Karpas-422 (cell line): ENCODE measurements at regions not wholly inside any gene's neighbourhood (a gene's known extent, or its start where the extent isn't known, plus 50 kb on each side); places are given as distances from the start of the nearest gene placed in this dataset.

Experiments used
- DNase-seq: peaks from one replicate; pipeline ENCODE4 v3.0.0-alpha.2; 2015
- H2AFZ ChIP-seq: fragments of 200-600 bp; sonication (generic); 2 replicates; pipeline ENCODE4 v1.6.1; 2014; ENCODE audit warnings: antibody characterized with exemption, low read length, mixed read lengths
- H3K27ac ChIP-seq: fragments of 200-600 bp; sonication (generic); 2 replicates; pipeline ENCODE4 v1.5.1; 2014; ENCODE audit warnings: mild to moderate bottlenecking, low read length, moderate library complexity
- H3K27me3 ChIP-seq: fragments of 200-600 bp; sonication (generic); 2 replicates; pipeline ENCODE4 v1.6.1; 2014; ENCODE audit warnings: low read length, mixed read lengths
- H3K36me3 ChIP-seq: fragments of 200-600 bp; sonication (generic); 2 replicates; pipeline ENCODE4 v1.6.1; 2014; ENCODE audit warnings: low read length, mixed read lengths; ENCODE audit not compliant: insufficient read depth
- H3K4me1 ChIP-seq: fragments of 200-600 bp; sonication (generic); 2 replicates; pipeline ENCODE4 v1.6.1; 2014; ENCODE audit warnings: mild to moderate bottlenecking, low read length, mixed read lengths
- H3K4me2 ChIP-seq: fragments of 200-600 bp; sonication (generic); 2 replicates; pipeline ENCODE4 v1.6.1; 2014; ENCODE audit warnings: low read length, low read depth, mild to moderate bottlenecking; ENCODE audit not compliant: poor library complexity, severe bottlenecking
- H3K4me3 ChIP-seq: fragments of 200-600 bp; sonication (generic); 2 replicates; pipeline ENCODE4 v1.5.1; 2014; ENCODE audit warnings: mild to moderate bottlenecking, antibody characterized with exemption, low read length, mixed read lengths
- H3K79me2 ChIP-seq: fragments of 200-600 bp; sonication (generic); 2 replicates; pipeline ENCODE4 v1.6.1; 2014; ENCODE audit warnings: mild to moderate bottlenecking, low read length, mixed read lengths
- H3K9ac ChIP-seq: fragments of 200-600 bp; sonication (generic); 2 replicates; pipeline ENCODE4 v1.6.0; 2014; ENCODE audit warnings: low read length
- H3K9me2 ChIP-seq: fragments of 200-600 bp; sonication (generic), shearing (Covaris generic); replicated peaks from 2 replicates; pipeline ENCODE4 v1.6.0; 2014; ENCODE audit warnings: mild to moderate bottlenecking, low read length, moderate library complexity; ENCODE audit not compliant: insufficient read depth
- H3K9me3 ChIP-seq: fragments of 300-700, 200-600 bp; sonication (generic); 2 replicates; pipeline ENCODE4 v1.6.1; 2014; ENCODE audit warnings: low read length, mixed read lengths
- H4K20me1 ChIP-seq: fragments of 200-600 bp; sonication (generic); 2 replicates; pipeline ENCODE4 v1.6.1; 2014; ENCODE audit warnings: mild to moderate bottlenecking, antibody characterized with exemption, low read length, low read depth; ENCODE audit not compliant: insufficient read depth

DNA sequence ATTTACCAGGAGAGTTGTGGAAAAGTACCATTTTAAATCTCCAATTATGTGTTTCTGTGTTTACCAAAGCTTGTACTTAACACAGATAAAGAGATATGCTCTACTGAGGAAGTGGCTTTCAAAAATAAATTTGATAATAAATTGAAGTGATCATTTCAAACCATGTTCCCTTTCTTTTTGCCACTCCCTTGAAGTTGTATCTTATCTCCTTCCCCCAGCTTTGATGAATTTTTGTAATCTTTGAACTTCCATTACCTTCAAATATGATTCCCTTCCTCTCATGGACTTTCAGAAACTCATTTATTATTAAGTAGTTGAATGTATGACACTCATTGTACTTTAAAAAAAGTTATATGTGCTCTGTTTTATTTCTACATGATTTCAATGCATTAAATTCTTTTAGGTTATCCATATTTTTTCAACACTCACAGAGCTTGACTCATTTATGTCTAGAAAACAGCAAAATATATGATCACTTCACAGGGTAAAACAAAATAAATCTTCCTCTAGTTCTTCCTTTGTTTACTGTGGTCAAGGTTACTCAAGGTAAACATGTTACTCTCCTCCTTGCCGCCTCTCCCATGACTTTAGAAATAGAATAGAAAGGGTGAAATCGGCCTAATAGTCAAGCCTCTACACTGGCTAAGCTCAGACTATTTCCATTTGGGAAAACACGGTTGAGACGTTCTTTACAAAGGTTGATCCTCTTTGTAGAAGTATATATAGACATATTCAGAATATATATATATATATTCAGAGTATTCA lies 251.2 kb upstream of the SPRY2 start:
- Histone ChIP-seq H3K79me2 (no peaks in the 10 kb centered on the region), H3K27me3 (no peaks in the 10 kb centered on the region), H3K4me2 (no peak overlapping the region), H3K9me3 (peaks cover 31% of the 10 kb centered on the region), H2AFZ (no peak overlapping the region), H3K9me2 (no peaks in the 10 kb centered on the region), H3K27ac (no peak overlapping the region), H3K9ac (no peak overlapping the region), H3K4me3 (no peak overlapping the region), H4K20me1 (no peaks in the 10 kb centered on the region), H3K36me3 (no peaks in the 10 kb centered on the region), H3K4me1 (no peaks in the 10 kb centered on the region)
- DNase-seq, result no peak

DNA sequence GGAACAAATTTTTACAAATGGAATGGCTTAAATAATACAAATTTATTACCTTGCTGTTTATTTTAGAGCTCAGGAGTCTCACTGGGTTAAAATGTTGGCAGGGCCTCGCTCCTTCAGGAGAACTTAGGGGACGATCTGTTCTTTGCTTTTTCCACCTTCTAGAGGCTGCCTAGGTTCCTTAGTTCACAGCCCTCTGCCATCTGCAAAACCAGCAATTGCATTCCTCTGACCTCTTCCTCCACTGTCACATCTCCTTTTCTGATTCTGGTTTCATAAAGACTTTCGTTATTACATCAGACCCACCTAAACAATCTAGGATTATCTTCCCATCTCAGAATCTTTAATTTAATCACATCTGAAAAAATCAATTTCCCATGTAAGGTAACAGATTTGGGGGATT lies 249.6 kb upstream of the SPRY2 start:
- no peaks in the 10 kb centered on the region for H3K27me3 ChIP-seq
- no peaks in the 10 kb centered on the region for H3K79me2 ChIP-seq
- no peak overlapping the region for H2AFZ ChIP-seq
- H3K4me1 ChIP-seq, result no peaks in the 10 kb centered on the region
- H4K20me1 ChIP-seq, result no peaks in the 10 kb centered on the region
- H3K9me3 ChIP-seq, result peaks cover 30% of the 10 kb centered on the region
- H3K4me3 ChIP-seq, result no peak overlapping the region
- no peaks in the 10 kb centered on the region for H3K9me2 ChIP-seq
- no peak for DNase-seq
- H3K27ac ChIP-seq, result no peak overlapping the region
- no peak overlapping the region for H3K9ac ChIP-seq
- H3K36me3 ChIP-seq, result no peaks in the 10 kb centered on the region
- H3K4me2 ChIP-seq, result no peak overlapping the region

- Histone ChIP-seq H4K20me1 (no peaks in the 10 kb centered on the region), H3K9me3 (peaks cover 34% of the 10 kb centered on the region), H2AFZ (no peak overlapping the region), H3K9me2 (no peaks in the 10 kb centered on the region), H3K4me1 (no peaks in the 10 kb centered on the region), H3K9ac (no peak overlapping the region), H3K36me3 (no peaks in the 10 kb centered on the region), H3K79me2 (no peaks in the 10 kb centered on the region), H3K4me3 (no peak overlapping the region), H3K27ac (no peak overlapping the region), H3K27me3 (no peaks in the 10 kb centered on the region), H3K4me2 (no peak overlapping the region)
- no peak for DNase-seq
Observed at GRCh38 chr13:80586356-80586755, 245.4 kb upstream of the SPRY2 start.

GRCh38 chr13:80585531-80585930 lies 244.6 kb upstream of the SPRY2 start:
- Histone ChIP-seq H3K4me3 (no peak overlapping the region), H3K9me2 (no peaks in the 10 kb centered on the region), H3K27ac (no peak overlapping the region), H4K20me1 (no peaks in the 10 kb centered on the region), H3K36me3 (no peaks in the 10 kb centered on the region), H3K27me3 (no peaks in the 10 kb centered on the region), H3K4me1 (no peaks in the 10 kb centered on the region), H2AFZ (no peak overlapping the region), H3K9ac (no peak overlapping the region), H3K9me3 (peaks cover 34% of the 10 kb centered on the region), H3K4me2 (no peak overlapping the region), H3K79me2 (no peaks in the 10 kb centered on the region)
- DNase-seq, result no peak

DNA sequence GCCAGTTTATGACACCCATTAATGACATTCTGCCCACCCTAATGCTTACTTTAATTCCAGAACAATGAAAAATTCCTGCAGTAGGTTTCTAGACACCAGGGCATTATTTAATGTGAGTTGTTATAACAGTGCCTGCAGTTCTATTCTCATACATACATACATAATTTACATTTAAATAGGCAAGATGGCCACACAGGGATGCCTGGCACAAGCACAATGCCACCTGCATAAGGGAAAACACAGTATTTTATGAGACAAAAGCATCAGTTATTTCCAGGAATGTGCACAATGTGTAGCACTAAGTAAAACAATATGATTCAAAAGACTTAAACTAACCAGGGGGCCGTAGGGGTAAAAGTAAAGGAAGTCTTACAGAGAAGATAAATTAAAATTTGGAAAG lies 243.9 kb upstream of the SPRY2 start:
- peaks cover 29% of the 10 kb centered on the region; the same call in 1 of the 2 replicates for H3K9me3 ChIP-seq
- no peaks in the 10 kb centered on the region for H3K79me2 ChIP-seq
- DNase-seq, result no peak
- H4K20me1 ChIP-seq, result no peaks in the 10 kb centered on the region
- H3K4me3 ChIP-seq, result no peak overlapping the region
- H2AFZ ChIP-seq, result no peak overlapping the region
- H3K27me3 ChIP-seq, result no peaks in the 10 kb centered on the region
- no peaks in the 10 kb centered on the region for H3K36me3 ChIP-seq
- no peak overlapping the region for H3K27ac ChIP-seq
- H3K4me1 ChIP-seq, result no peaks in the 10 kb centered on the region
- H3K9me2 ChIP-seq, result no peaks in the 10 kb centered on the region
- H3K4me2 ChIP-seq, result no peak overlapping the region
- no peak overlapping the region for H3K9ac ChIP-seq

DNA sequence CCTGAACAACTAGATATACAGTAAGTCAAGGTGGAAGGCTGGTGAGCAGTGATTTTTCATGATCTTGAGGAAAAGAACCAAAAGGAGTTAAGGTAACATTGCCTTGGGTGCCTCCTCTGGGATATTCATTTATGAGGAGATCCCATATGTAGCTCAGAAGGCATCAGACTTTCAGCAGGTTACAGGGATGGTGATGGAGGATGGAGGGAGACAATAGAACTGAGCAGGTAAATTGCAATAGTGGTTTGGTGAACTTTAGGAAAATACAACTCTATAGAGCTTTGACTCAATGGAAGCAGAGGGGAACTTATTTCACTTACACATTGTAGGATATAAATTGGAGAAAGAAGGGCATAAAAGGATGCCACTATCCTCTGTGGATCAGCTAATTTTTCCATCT lies 243.4 kb upstream of the SPRY2 start:
- DNase-seq, result no peak
- Histone ChIP-seq H3K4me1 (no peaks in the 10 kb centered on the region), H3K4me3 (no peak overlapping the region), H3K9me2 (no peaks in the 10 kb centered on the region), H4K20me1 (no peaks in the 10 kb centered on the region), H3K36me3 (no peaks in the 10 kb centered on the region), H3K4me2 (no peak overlapping the region), H3K79me2 (no peaks in the 10 kb centered on the region), H2AFZ (no peak overlapping the region), H3K27me3 (no peaks in the 10 kb centered on the region), H3K9ac (no peak overlapping the region), H3K9me3 (peaks cover 27% of the 10 kb centered on the region; the same call in 1 of the 2 replicates), H3K27ac (no peak overlapping the region)

DNA sequence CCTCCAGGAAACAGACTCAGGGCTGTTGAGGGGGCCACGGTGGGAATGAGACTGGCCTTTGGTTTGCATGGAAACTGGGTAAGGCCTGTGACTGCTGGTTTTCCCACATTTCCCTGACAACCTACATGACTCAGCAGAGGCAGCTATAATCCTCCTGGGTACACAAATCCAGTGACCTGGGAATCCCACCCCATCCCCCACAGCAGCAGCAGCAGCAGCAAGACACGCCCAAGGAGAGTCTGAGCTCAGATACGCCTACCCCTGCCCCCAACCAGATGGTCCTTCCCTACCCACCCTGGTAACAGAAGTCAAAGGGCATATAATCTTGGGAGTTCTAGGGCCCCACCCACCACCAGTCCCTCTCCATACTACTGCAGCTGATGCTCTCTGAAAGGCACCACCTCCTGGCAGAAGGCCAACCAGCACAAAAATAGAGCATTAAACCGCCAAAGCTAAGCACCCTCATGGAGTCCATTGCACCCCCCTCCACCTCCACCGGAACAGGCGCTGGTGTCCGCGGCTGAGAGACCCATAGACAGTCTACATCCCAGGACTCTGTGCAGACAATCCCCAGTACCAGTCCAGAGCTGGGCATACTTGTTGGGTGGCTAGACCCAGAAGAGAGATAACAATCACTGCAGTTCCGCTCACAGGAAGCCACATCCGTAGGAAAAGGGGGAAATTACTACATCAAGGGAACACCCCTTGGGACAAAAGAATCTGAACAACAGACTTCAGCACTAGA lies 237.2 kb upstream of the SPRY2 start:
- H4K20me1 ChIP-seq, result no peaks in the 10 kb centered on the region
- peaks cover 9% of the 10 kb centered on the region for H3K9me3 ChIP-seq
- H3K9me2 ChIP-seq, result no peaks in the 10 kb centered on the region
- no peaks in the 10 kb centered on the region for H3K79me2 ChIP-seq
- H3K4me3 ChIP-seq, result no peak overlapping the region
- H3K4me1 ChIP-seq, result no peaks in the 10 kb centered on the region
- no peak overlapping the region for H2AFZ ChIP-seq
- H3K36me3 ChIP-seq, result no peaks in the 10 kb centered on the region
- H3K27me3 ChIP-seq, result no peaks in the 10 kb centered on the region
- no peak for DNase-seq
- H3K9ac ChIP-seq, result no peak overlapping the region
- no peak overlapping the region for H3K4me2 ChIP-seq
- no peak overlapping the region for H3K27ac ChIP-seq

DNA sequence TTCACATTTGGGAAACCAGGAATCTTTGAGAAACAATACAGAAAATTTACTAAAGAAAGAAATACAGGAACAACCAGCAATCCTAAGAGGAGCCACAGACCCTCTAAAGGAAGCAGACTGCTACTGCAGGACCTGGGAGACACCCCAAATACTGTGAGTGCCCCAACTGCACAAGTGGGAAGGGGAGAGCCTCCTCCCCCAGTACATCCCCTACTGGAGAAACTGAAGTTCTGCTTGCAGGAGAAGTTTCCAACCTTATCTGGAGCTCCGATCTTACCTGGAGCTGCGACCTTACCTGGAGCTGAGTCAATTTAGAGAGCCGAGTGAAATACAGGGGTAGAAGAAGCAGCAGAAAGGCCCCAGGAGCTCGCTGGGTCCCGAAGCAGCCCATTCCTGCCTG lies 236.4 kb upstream of the SPRY2 start:
- no peak for DNase-seq
- Histone ChIP-seq H3K9me3 (peaks cover 9% of the 10 kb centered on the region), H3K4me3 (no peak overlapping the region), H3K36me3 (no peaks in the 10 kb centered on the region), H2AFZ (no peak overlapping the region), H3K27me3 (no peaks in the 10 kb centered on the region), H3K27ac (no peak overlapping the region), H3K79me2 (no peaks in the 10 kb centered on the region), H3K4me1 (no peaks in the 10 kb centered on the region), H3K4me2 (no peak overlapping the region), H4K20me1 (no peaks in the 10 kb centered on the region), H3K9me2 (no peaks in the 10 kb centered on the region), H3K9ac (no peak overlapping the region)
